ENCODE measurements at regions not wholly inside any gene's neighbourhood (a gene's known extent, or its start where the extent isn't known, plus 50 kb on each side); places are given as distances from the start of the nearest gene placed in this dataset.

GRCh38 chr16:5523829-5524228 lies 426.2 kb upstream of the EEF2KMT start:
- TF ChIP-seq CTCF (conservative IDR thresholded peaks at IDR 0.05 in 1 of 2, IDR thresholded peaks at IDR 0.05 in 1 of 2; ENCODE audit: low read depth in 1 of 2, low read length in 2 of 2) (no peak), EZH2 (IDR thresholded peaks at IDR 0.05; ENCODE audit: low read length, missing control alignments) (no peak)

All from fibroblast of lung (primary cell).